ENCODE measurements at regions not wholly inside any gene's neighbourhood (a gene's known extent, or its start where the extent isn't known, plus 50 kb on each side); places are given as distances from the start of the nearest gene placed in this dataset.

- TF ChIP-seq PKNOX1 (IDR thresholded peaks at IDR 0.05), result no peak
- no peak for TF ChIP-seq BHLHE40 (IDR thresholded peaks at IDR 0.05; ENCODE audit: borderline replicate concordance)
- TF ChIP-seq FOXK2 (IDR thresholded peaks at IDR 0.05), result no peak
- no peak for TF ChIP-seq HDGF (IDR thresholded peaks at IDR 0.05; ENCODE audit: borderline replicate concordance)
- no peak for TF ChIP-seq ZNF384 (IDR thresholded peaks at IDR 0.05)
- no peak for TF ChIP-seq ELF4 (IDR thresholded peaks at IDR 0.05)
- no peak for TF ChIP-seq CTBP1 (IDR thresholded peaks at IDR 0.05; ENCODE audit: borderline replicate concordance)
- no peak for TF ChIP-seq SP1 (IDR thresholded peaks at IDR 0.05)
- no peak for TF ChIP-seq FOXM1 (IDR thresholded peaks at IDR 0.05; ENCODE audit: borderline replicate concordance)
- TF ChIP-seq FOXA1 (IDR thresholded peaks at IDR 0.05), result no peak
- TF ChIP-seq ARNT (IDR thresholded peaks at IDR 0.05), result no peak
Observed at GRCh38 chr2:184039493-184039892, 558.8 kb upstream of the ZNF804A start.
